HUES6 (cell line): ENCODE measurements at regions not wholly inside any gene's neighbourhood (a gene's known extent, or its start where the extent isn't known, plus 50 kb on each side); places are given as distances from the start of the nearest gene placed in this dataset.

ENCODE experiments used
- H3K27ac ChIP-seq: 2 replicates; pipeline ENCODE4 v1.7.0; 2013; ENCODE audit warnings: low read depth, mild to moderate bottlenecking, low read length, inconsistent platforms
- H3K27me3 ChIP-seq: 2 replicates; pipeline ENCODE4 v1.6.1; 2013; ENCODE audit warnings: low read length; ENCODE audit not compliant: control insufficient read depth, insufficient read depth
- H3K36me3 ChIP-seq: 2 replicates; pipeline ENCODE4 v1.6.1; 2013; ENCODE audit warnings: low read length; ENCODE audit not compliant: control insufficient read depth, insufficient read depth
- H3K4me1 ChIP-seq: 2 replicates; pipeline ENCODE4 v1.6.1; 2013; ENCODE audit warnings: low read length; ENCODE audit not compliant: control insufficient read depth, insufficient read depth
- H3K4me3 ChIP-seq: 2 replicates; pipeline ENCODE4 v1.5.1; 2013; ENCODE audit warnings: low read depth, low read length
- H3K9ac ChIP-seq: one replicate; pipeline ENCODE4 v1.6.1; 2013; ENCODE audit warnings: mild to moderate bottlenecking, low read length
- H3K9me3 ChIP-seq: 2 replicates; pipeline ENCODE4 v1.6.1; 2013; ENCODE audit warnings: low read depth, low read length; ENCODE audit not compliant: control insufficient read depth, insufficient read depth

DNA sequence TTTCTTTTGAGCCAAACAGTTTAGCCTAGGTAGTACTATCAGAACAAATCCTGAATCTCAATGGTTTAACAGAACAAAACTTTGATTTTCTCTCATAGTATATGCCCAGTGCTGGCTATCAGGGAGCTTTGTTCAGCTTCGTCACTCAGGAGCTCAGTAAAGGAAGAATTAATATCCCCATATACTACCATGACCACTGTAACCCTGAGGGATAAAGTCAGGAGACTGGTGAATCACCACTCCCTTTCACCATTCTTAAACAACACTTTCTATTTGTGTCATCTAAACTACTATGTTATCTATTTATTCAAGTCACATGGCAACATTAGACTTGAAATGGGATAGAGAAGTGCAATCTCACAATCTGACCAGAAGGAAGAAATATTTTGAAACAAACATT, 522.6 kb upstream of the COX7C start:
- Histone ChIP-seq H3K4me3 (no peak overlapping the region), H3K36me3 (no peaks in the 10 kb centered on the region), H3K9me3 (no peaks in the 10 kb centered on the region), H3K27ac (no peak overlapping the region), H3K27me3 (no peaks in the 10 kb centered on the region), H3K4me1 (no peaks in the 10 kb centered on the region), H3K9ac (no peak overlapping the region)

DNA sequence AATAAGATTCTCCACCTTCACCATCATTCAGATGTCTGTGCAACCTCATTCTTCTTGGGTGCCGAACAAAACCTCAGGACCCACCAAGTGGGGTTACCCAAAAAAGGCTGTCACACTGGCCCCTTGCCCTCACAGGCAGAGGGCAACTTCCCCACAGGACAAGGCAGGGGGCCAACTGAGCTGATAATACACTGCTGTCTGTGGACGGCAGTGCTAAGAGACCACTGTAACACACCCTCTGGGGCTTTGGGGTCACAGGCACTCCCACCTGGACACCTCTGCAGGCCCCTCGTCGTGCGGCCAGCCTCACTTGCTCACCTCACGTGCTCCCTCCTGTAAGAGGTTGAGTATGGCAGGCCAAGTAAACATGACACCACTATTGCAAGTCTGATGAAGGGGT, 515.8 kb upstream of the COX7C start:
- Histone ChIP-seq H3K4me1 (no peaks in the 10 kb centered on the region), H3K9me3 (no peaks in the 10 kb centered on the region), H3K27ac (no peak overlapping the region), H3K27me3 (no peaks in the 10 kb centered on the region), H3K9ac (no peak overlapping the region), H3K36me3 (no peaks in the 10 kb centered on the region), H3K4me3 (no peak overlapping the region)

DNA sequence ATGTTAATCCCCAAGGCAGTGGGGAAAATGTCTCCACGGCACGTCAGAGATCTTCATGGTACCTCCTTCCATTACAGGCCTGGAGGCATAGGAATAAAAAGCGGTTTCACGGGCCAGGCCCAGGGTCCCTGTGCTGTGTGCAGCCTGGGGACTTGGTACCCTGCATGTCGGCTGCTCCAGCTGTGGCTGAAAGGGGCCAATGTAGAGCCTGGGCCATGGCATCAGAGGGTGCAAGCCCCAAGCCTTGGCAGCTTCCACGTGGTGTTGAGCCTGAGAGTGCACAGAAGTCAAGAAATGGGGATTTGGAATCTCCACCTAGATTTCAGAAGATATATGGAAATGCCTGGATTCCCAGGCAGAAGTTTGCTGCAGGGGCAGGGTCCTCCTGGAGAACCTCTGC, 508.9 kb upstream of the COX7C start:
- H3K9me3 ChIP-seq, result no peaks in the 10 kb centered on the region
- no peak overlapping the region for H3K4me3 ChIP-seq
- no peak overlapping the region for H3K9ac ChIP-seq
- no peak overlapping the region for H3K27ac ChIP-seq
- no peaks in the 10 kb centered on the region for H3K27me3 ChIP-seq
- no peaks in the 10 kb centered on the region for H3K36me3 ChIP-seq
- no peaks in the 10 kb centered on the region for H3K4me1 ChIP-seq

DNA sequence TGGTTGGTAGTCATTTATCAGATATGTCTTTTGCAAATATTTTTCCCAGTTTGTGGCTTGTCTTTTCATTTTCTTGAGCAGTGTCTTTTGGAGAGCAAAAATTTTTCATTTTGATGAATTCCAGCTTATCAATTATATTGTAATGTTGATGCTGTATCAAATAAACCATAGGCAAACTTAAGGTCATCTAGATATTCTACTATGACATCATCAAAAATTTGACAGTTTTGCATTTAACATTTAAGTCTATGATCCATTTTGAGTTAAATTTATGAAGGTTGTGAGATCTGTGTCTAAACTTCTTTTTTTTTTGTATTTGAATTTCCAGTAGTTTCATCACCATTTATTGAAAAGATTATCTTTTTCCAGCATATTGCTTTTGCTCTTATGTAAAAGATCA, 505.5 kb upstream of the COX7C start:
- H3K27ac ChIP-seq, result no peak overlapping the region
- no peaks in the 10 kb centered on the region for H3K9me3 ChIP-seq
- H3K4me1 ChIP-seq, result no peaks in the 10 kb centered on the region
- H3K9ac ChIP-seq, result no peak overlapping the region
- no peaks in the 10 kb centered on the region for H3K36me3 ChIP-seq
- H3K27me3 ChIP-seq, result no peaks in the 10 kb centered on the region
- no peak overlapping the region for H3K4me3 ChIP-seq

DNA sequence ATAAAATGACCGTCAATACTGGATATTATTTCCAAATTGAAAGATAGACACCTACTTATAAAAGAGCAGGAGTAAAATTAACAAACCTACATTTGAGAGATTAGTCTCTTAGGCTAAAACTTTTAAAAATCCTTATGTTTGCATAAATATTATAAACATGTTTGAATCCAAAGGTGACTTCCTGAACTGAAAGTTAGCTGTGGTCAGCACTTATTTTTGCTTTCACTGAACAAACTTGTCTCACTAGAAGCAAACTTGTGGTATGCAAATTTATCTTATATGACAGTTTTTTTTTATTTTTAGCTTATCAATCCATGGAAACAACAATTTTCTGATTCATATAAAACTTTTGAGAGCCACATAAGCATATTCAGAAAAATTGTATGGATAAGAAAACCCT, 502.6 kb upstream of the COX7C start:
- no peak overlapping the region for H3K4me3 ChIP-seq
- H3K4me1 ChIP-seq, result no peaks in the 10 kb centered on the region
- H3K27me3 ChIP-seq, result no peaks in the 10 kb centered on the region
- no peaks in the 10 kb centered on the region for H3K36me3 ChIP-seq
- H3K9ac ChIP-seq, result no peak overlapping the region
- H3K9me3 ChIP-seq, result no peaks in the 10 kb centered on the region
- no peak overlapping the region for H3K27ac ChIP-seq

DNA sequence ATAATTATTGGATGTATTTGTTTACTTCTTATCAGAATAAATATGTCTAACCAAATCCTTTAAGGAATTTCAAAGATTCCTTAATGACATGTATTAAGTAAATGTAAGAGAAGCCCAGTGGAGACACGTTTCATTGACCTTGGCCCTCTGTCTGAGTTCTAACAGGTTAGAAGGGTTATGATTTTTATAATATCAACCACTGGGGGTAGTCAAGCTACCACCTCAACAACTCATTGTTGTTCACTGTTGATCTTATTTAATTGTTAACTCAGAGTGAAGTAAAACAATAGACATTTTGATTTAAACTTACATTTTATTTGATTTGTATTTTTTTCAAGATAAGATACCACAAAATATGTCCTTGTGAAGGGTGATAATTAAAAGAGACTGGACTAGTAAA, 499.2 kb upstream of the COX7C start:
- Histone ChIP-seq H3K36me3 (no peaks in the 10 kb centered on the region), H3K27me3 (no peaks in the 10 kb centered on the region), H3K4me1 (no peaks in the 10 kb centered on the region), H3K9ac (no peak overlapping the region), H3K9me3 (no peaks in the 10 kb centered on the region), H3K4me3 (no peak overlapping the region), H3K27ac (no peak overlapping the region)

DNA sequence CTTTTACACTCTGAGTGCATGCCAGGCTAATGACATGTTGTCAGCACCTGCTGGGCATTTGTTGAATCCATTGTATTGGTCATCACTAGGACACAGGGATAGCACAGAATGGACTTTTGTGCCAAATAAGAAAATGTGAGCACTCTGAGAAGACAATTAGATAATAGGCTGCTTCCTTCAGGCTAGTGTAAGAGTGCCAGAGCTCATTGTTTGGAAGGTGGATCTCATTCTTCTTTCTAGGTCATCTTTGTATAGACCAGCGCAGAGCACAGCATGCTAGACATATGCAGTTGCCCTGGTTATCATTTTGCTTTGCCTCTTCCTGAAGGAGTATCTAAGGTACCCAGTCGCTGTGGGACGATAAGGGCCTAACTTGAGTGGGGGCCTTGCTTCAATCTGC, 493.4 kb upstream of the COX7C start:
- no peak overlapping the region for H3K4me3 ChIP-seq
- no peak overlapping the region for H3K9ac ChIP-seq
- no peaks in the 10 kb centered on the region for H3K36me3 ChIP-seq
- no peaks in the 10 kb centered on the region for H3K27me3 ChIP-seq
- no peaks in the 10 kb centered on the region for H3K4me1 ChIP-seq
- H3K27ac ChIP-seq, result no peak overlapping the region
- H3K9me3 ChIP-seq, result no peaks in the 10 kb centered on the region

DNA sequence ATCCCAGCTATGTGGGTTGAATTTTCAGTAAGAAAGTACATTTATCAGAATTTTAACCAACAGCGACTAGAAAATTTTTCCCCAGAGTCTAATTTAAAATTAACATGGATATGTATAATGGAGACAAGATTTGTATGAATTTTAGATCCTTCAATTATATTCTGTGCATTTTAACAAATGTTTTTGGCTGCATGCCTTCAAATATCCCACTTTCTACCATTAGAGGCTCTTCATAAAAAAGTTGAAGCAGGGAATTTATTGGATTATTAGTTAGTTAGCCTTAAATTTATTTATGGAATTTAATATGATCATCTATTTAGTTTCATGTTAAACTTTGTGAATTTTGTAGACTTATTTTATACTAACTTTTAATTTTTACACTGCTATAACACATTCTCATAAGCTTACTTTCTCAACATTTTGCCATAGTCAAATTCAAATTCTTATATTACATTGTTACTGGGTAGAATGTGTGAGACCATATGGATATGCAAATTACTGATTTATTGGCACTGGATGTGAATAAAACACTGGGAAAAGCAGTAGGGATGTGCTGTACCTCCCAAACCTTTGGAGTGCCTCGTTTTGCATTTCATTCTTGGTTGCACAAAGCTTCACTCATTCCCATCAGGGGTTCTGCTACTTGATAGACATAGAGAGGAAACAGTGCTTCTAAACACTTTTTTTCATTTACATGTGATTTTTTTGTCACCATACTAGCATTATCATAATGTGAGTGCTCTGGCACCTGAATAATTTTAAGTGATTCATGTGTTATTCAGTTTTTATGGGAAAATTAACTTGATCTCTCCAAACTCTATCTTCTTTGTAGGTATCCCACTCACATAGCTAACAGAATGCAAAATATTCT, 491.8 kb upstream of the COX7C start:
- no peaks in the 10 kb centered on the region for H3K27me3 ChIP-seq
- no peak overlapping the region for H3K9ac ChIP-seq
- H3K4me3 ChIP-seq, result no peak overlapping the region
- no peaks in the 10 kb centered on the region for H3K9me3 ChIP-seq
- H3K36me3 ChIP-seq, result no peaks in the 10 kb centered on the region
- H3K4me1 ChIP-seq, result no peaks in the 10 kb centered on the region
- H3K27ac ChIP-seq, result no peak overlapping the region

DNA sequence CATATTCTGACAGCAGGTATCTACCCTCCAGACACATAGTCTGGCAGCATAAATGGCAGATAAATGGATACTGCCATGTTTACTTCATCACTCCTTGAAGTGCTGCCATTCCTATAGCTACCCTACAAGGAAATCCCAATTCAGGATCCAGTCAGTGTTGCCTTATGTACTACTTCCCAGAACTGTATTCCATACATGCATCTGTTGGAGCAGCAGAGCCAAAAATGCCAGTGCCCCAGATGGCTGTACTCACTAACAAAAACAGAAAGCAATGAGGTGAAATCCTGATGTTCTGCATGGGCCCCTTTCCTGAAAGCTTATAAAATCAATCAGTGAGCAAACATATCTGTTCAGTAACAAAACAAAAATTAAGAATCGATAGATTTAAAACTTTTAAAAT, 490.0 kb upstream of the COX7C start:
- H3K4me1 ChIP-seq, result no peaks in the 10 kb centered on the region
- no peaks in the 10 kb centered on the region for H3K9me3 ChIP-seq
- no peaks in the 10 kb centered on the region for H3K36me3 ChIP-seq
- no peak overlapping the region for H3K9ac ChIP-seq
- H3K27me3 ChIP-seq, result no peaks in the 10 kb centered on the region
- no peak overlapping the region for H3K27ac ChIP-seq
- no peak overlapping the region for H3K4me3 ChIP-seq

DNA sequence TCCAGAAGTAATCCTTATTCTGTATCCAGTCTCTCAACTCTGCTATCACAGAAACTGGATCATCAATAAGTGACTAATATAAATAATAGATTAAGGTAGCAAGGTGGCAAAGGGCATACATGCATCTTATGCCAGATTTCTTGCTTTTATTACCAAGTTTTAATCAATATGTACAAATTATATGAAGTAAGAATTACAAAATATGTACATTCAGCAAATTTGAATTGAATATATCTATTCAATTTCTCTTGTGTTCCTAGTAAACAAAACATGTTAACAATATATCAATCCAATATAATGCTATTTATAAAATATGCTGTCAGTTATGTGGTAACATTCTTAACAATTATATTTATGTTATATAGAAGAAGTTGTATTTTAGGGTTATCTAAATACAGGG, 488.7 kb upstream of the COX7C start:
- H3K36me3 ChIP-seq, result no peaks in the 10 kb centered on the region
- H3K4me1 ChIP-seq, result no peaks in the 10 kb centered on the region
- H3K4me3 ChIP-seq, result no peak overlapping the region
- no peaks in the 10 kb centered on the region for H3K27me3 ChIP-seq
- H3K9ac ChIP-seq, result no peak overlapping the region
- H3K27ac ChIP-seq, result no peak overlapping the region
- H3K9me3 ChIP-seq, result no peaks in the 10 kb centered on the region

DNA sequence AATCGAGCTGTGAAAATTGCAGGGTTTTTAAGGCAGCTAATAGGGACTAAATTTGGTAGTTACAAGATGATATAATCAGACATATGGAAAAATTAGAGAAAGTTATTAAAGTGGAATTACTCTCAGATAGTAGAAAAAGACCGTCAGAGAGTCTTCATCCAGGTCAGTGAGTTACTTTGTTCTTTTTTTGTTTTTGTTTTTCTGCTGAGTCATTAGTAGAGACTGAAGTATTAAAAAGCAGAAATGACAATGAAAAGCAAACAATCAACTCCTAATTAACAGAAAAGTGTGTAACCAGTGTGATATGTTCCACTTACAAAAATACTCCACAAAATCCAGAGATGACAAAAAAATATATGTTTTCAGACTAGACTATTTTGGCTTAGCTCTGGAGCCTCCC, 480.4 kb upstream of the COX7C start:
- H3K27me3 ChIP-seq, result no peaks in the 10 kb centered on the region
- no peak overlapping the region for H3K4me3 ChIP-seq
- no peak overlapping the region for H3K27ac ChIP-seq
- no peak overlapping the region for H3K9ac ChIP-seq
- no peaks in the 10 kb centered on the region for H3K36me3 ChIP-seq
- no peaks in the 10 kb centered on the region for H3K4me1 ChIP-seq
- no peaks in the 10 kb centered on the region for H3K9me3 ChIP-seq
